SK-N-SH treated with all-trans-retinoic acid at 6 μM for 48 hours (cell line): ENCODE measurements at regions not wholly inside any gene's neighbourhood (a gene's known extent, or its start where the extent isn't known, plus 50 kb on each side); places are given as distances from the start of the nearest gene placed in this dataset.

Experiments
- ARNTL ChIP-seq: fragments of 450-650 bp; formaldehyde crosslinking; IDR thresholded peaks from 2 replicates; pipeline ENCODE4 v1.5.0; 2020; ENCODE audit warnings: low read depth, mild to moderate bottlenecking, moderate library complexity, borderline replicate concordance
- CSRNP3 ChIP-seq: fragments of 250-450 bp; sonication (Bioruptor Pico); IDR thresholded peaks from 2 replicates; pipeline ENCODE4 v1.5.1; 2021; ENCODE audit warnings: mild to moderate bottlenecking, moderate library complexity
- SNAI2 ChIP-seq: fragments of 250-450 bp; sonication (Bioruptor Pico); IDR thresholded peaks from 2 replicates; pipeline ENCODE4 v1.5.0; 2020; ENCODE audit warnings: mild to moderate bottlenecking, moderate library complexity

- TF ChIP-seq ARNTL (CRISPR knock-in tag), result no peak
- TF ChIP-seq SNAI2 (CRISPR knock-in tag), result no peak
- TF ChIP-seq CSRNP3, result no peak
Observed at GRCh38 chr7:142407939-142408570, 150.2 kb upstream of the PRSS58 start.
